Upper lobe of left lung (tissue), 6 donors: ENCODE measurements at regions not wholly inside any gene's neighbourhood (a gene's known extent, or its start where the extent isn't known, plus 50 kb on each side); places are given as distances from the start of the nearest gene placed in this dataset.

Experiments
- ATAC-seq, 2 donors: fragments of 200-7000 bp; cut with Tn5 transposase; one replicate each; pipeline ENCODE4 v1.9.1; 2022; ENCODE audit warnings: mild to moderate bottlenecking in 2 of 2, moderate library complexity in 2 of 2; ENCODE audit not compliant: low FRiP score in 2 of 2
- DNase-seq, 2 donors: peaks; one replicate each; pipeline ENCODE4 v3.0.0-alpha.2; 2019 to 2020
- H3K27ac ChIP-seq, 4 donors: fragments of 200-600 bp; sonication (generic); one replicate each; pipeline ENCODE4 v1.5.1; 2016 to 2019
- H3K27me3 ChIP-seq, 4 donors: fragments of 200-600 bp; sonication (generic); one replicate each; pipeline ENCODE4 v1.5.1; 2017 to 2019
- H3K36me3 ChIP-seq, 4 donors: fragments of 200-600 bp; sonication (generic); one replicate each; pipeline ENCODE4 v1.5.1; 2016 to 2019
- H3K4me1 ChIP-seq, 4 donors: fragments of 200-600 bp; sonication (generic); one replicate each; pipeline ENCODE4 v1.5.1; 2018 to 2019
- H3K4me3 ChIP-seq, 4 donors: fragments of 200-600 bp; sonication (generic); one replicate each; pipeline ENCODE4 v1.5.1; 2017 to 2019; ENCODE audit warnings: mild to moderate bottlenecking in 2 of 4, moderate library complexity in 1 of 4
- H3K9me3 ChIP-seq, 4 donors: fragments of 200-600 bp; sonication (generic); one replicate each; pipeline ENCODE4 v1.5.1; 2018 to 2019
- EP300 ChIP-seq, 4 donors: sonication (generic); formaldehyde crosslinking; IDR thresholded peaks; one replicate each; pipeline ENCODE4 v1.5.1; 2017; ENCODE audit warnings: antibody characterized with exemption in 4 of 4, control low read depth in 2 of 4
- POLR2A ChIP-seq, 4 donors: fragments of 450-650 bp; IDR thresholded peaks; one replicate each; pipeline ENCODE4 v1.5.1; 2016 to 2017; ENCODE audit warnings: antibody characterized with exemption in 4 of 4, mild to moderate bottlenecking in 2 of 4
- POLR2AphosphoS5 ChIP-seq, 2 donors: sonication (generic); formaldehyde crosslinking; IDR thresholded peaks; one replicate each; pipeline ENCODE4 v1.5.1; 2017; ENCODE audit warnings: antibody characterized with exemption in 2 of 2
- WGBS, 2 donors: methylation state at CpG; one replicate each; pipeline ENCODE4 v1.1.5; 2017 to 2018; 5-methylcytosine and 5-hydroxymethylcytosine counted together
- TF ChIP-seq, protein P1 (sequence below), 6 experiments: fragments of 450-650 bp in 4 of 6; fragments of 200-600 bp in 2 of 6; sonication (generic) in 2 of 6; IDR thresholded peaks; one replicate each; pipeline ENCODE4 v1.5.1; 2016 to 2019; ENCODE audit warnings: antibody characterized with exemption in 6 of 6
- donor health status: DM: no; HTN: no; CAD: no; lungs with moderate emphysema.
- donor health status: DM: no; HTN: yes; CAD: no; lungs with severe emphysema.

DNA sequence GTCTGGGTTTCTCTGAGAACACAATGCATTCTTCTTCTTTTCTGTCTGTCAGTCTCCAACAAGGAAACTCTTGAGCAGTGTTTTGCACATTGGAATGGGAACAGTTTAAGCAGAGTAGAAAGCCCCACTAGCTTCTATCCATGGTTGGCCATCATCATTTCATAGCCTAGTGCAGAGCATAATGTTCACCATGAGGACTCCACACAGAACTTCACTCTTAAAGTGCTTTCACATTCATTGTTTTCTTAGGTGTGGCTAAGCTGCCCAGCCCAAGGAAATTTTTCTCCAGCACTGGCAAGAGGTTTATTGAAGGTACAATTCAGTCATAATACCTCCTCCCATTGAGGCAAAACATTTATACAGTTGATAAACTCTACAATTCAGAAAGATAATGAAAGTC lies 503.0 kb upstream of the CD180 start:
- TF ChIP-seq POLR2AphosphoS5 (IDR thresholded peaks at IDR 0.05) (no peak), POLR2A (IDR thresholded peaks at IDR 0.05) (no peak), EP300 (IDR thresholded peaks at IDR 0.05) (no peak)
- TF ChIP-seq, protein P1, sequence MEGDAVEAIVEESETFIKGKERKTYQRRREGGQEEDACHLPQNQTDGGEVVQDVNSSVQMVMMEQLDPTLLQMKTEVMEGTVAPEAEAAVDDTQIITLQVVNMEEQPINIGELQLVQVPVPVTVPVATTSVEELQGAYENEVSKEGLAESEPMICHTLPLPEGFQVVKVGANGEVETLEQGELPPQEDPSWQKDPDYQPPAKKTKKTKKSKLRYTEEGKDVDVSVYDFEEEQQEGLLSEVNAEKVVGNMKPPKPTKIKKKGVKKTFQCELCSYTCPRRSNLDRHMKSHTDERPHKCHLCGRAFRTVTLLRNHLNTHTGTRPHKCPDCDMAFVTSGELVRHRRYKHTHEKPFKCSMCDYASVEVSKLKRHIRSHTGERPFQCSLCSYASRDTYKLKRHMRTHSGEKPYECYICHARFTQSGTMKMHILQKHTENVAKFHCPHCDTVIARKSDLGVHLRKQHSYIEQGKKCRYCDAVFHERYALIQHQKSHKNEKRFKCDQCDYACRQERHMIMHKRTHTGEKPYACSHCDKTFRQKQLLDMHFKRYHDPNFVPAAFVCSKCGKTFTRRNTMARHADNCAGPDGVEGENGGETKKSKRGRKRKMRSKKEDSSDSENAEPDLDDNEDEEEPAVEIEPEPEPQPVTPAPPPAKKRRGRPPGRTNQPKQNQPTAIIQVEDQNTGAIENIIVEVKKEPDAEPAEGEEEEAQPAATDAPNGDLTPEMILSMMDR (IDR thresholded peaks at IDR 0.05), result no peak
- Histone ChIP-seq H3K4me3 (no peak overlapping the region), H3K36me3 (no peaks in the 10 kb centered on the region), H3K4me1 (peaks cover 0 to 6% (median 0%) of the 10 kb centered on the region in 4 donors), H3K27me3 (no peaks in the 10 kb centered on the region), H3K27ac (no peak overlapping the region), H3K9me3 (no peaks in the 10 kb centered on the region)
- no peak for ATAC-seq
- DNase-seq, result no peak

DNA sequence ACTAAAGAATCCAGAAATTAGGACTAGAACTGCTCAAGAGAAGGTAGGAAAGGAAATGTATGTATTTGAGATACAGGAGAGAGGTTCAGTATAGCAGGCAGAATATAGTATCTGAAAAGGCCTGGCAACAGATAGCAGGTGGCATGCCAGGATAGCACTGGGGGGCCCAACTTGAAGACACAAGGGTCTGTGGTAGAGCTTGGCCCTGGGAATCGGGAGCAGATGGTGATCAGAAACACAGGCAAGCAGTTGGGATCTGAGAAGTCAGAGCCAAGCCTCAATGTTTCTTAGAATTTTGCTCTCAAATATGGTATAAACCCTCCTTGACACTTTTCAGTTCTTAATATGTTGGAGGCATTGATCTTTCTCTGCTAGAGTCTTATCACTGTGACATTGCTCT lies 499.8 kb upstream of the CD180 start:
- TF ChIP-seq POLR2AphosphoS5 (IDR thresholded peaks at IDR 0.05) (no peak), POLR2A (IDR thresholded peaks at IDR 0.05) (no peak), EP300 (IDR thresholded peaks at IDR 0.05) (no peak)
- TF ChIP-seq, protein P1 (IDR thresholded peaks at IDR 0.05), result no peak
- Histone ChIP-seq H3K27ac (no peak overlapping the region), H3K4me1 (peaks cover 0 to 12% (median 0%) of the 10 kb centered on the region in 4 donors), H3K36me3 (no peaks in the 10 kb centered on the region), H3K9me3 (no peaks in the 10 kb centered on the region), H3K4me3 (no peak overlapping the region), H3K27me3 (no peaks in the 10 kb centered on the region)
- ATAC-seq, result no peak
- 83 to 100% methylated on average over 1 of the region's 1 CpG for WGBS, 2 donors
- no peak for DNase-seq

DNA sequence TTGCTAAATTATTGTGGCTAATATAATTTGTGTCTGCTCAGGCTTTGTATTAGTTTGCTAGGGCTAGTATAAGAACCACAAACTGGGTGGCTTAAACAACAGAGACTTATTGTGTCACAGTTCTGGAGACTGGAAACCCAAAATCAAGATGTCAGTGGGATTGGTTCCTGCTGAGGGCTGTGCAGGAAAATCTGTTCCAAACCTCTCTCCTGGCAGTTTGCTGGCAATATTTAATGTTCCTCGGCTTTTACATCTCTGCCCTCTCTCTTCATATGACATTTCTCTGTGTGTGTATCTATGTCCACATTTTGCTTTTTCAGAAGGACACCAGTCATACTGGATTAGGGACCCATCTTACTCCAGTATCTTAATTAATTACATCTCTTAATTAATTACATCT lies 498.8 kb upstream of the CD180 start:
- no peak overlapping the region for H3K4me3 ChIP-seq
- no peak for ATAC-seq
- H3K27ac ChIP-seq, result peak overlapping the region in 2 of 4 donors; percentile 68 to 72
- H3K27me3 ChIP-seq, result no peaks in the 10 kb centered on the region
- DNase-seq, result no peak
- no peaks in the 10 kb centered on the region for H3K9me3 ChIP-seq
- WGBS, 2 donors, result 90 to 95% methylated on average over 1 of the region's 1 CpG
- no peaks in the 10 kb centered on the region for H3K36me3 ChIP-seq
- H3K4me1 ChIP-seq, result peaks cover 0 to 12% (median 0%) of the 10 kb centered on the region in 4 donors
- TF ChIP-seq, protein P1 (IDR thresholded peaks at IDR 0.05), result no peak
- TF ChIP-seq POLR2A (IDR thresholded peaks at IDR 0.05) (no peak), EP300 (IDR thresholded peaks at IDR 0.05) (no peak), POLR2AphosphoS5 (IDR thresholded peaks at IDR 0.05) (no peak)

DNA sequence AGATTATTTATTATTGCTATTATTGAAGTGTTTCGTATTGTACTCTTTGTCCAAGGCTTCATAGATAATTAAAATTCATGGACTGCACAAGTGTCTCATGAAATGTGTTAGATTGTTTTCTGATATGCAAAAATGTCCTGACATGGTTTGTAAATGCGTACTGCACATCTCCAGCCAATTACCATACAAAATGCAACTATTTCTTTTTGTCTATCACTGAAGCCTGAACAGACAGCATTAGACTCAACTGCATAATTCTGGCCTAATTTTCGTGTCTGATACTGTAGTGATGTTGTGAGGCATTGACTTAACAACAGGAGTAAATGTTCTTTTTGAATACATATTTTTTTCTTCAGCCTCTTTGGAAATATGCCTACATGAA lies 498.2 kb upstream of the CD180 start:
- Histone ChIP-seq H3K4me3 (no peak overlapping the region), H3K4me1 (peaks cover 0 to 12% (median 0%) of the 10 kb centered on the region in 4 donors), H3K9me3 (no peaks in the 10 kb centered on the region), H3K27ac (peak overlapping the region in 3 of 4 donors; percentile 16 to 72 (median 68)), H3K36me3 (no peaks in the 10 kb centered on the region), H3K27me3 (no peaks in the 10 kb centered on the region)
- no peak for DNase-seq
- 83 to 89% methylated on average over 3 of the region's 3 CpGs for WGBS, 2 donors
- ATAC-seq, result no peak
- no peak for TF ChIP-seq EP300 (IDR thresholded peaks at IDR 0.05)
- TF ChIP-seq, protein P1 (IDR thresholded peaks at IDR 0.05), result no peak
- TF ChIP-seq POLR2A (IDR thresholded peaks at IDR 0.05), result no peak
- TF ChIP-seq POLR2AphosphoS5 (IDR thresholded peaks at IDR 0.05), result no peak
